GM21515 (cell line): ENCODE measurements at regions not wholly inside any gene's neighbourhood (a gene's known extent, or its start where the extent isn't known, plus 50 kb on each side); places are given as distances from the start of the nearest gene placed in this dataset.
"Not testable (repeated sequence)": the region's sequence is repeated elsewhere in the genome, so short reads cannot be mapped to it uniquely, and the experiment has no call there.

ENCODE experiments used
- ATAC-seq: cut with Tn5 transposase; IDR thresholded peaks from one replicate; pipeline ENCODE4 v1.9.1; 2021; ENCODE audit not compliant: unreplicated experiment

DNA sequence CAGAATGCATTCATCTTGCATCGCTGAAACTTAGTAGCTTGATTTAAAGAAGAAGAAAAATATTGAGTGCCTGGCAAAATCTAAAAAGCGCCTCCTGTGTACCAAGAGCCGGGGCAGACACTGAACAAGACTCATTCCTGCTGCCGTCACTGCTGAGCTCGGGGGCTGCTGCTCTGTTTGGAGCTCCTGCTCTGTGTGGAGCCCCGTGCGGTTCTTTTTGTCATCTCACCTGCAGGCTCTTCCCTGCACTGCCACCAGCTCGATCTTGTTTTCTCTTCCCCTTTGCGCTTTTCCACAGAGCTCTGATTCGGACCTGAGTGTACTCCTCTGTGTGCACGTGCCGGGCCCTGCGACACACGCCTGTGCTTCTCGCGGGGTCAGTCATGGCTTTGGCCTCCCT lies 462.1 kb upstream of the DPP6 start:
- no peak for ATAC-seq

DNA sequence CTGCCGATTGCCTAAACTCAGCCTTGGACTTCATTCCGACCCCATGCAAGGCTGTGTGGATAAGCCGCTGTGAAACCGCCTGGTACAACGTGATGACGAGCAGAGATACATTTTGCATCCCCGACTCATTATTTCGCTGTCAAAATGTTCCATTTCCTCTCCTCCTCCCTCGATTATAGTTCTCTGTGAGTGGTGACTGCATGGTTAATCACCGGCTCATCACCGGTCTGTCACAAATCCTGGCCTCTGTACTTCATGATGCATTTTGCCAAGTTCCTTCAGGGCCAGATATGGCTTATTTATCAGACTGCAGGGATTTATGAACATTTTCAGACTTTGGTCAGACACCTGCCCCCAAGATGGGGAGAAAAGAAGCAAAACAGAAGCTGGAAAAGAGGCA lies 461.6 kb upstream of the DPP6 start:
- ATAC-seq, result no peak

DNA sequence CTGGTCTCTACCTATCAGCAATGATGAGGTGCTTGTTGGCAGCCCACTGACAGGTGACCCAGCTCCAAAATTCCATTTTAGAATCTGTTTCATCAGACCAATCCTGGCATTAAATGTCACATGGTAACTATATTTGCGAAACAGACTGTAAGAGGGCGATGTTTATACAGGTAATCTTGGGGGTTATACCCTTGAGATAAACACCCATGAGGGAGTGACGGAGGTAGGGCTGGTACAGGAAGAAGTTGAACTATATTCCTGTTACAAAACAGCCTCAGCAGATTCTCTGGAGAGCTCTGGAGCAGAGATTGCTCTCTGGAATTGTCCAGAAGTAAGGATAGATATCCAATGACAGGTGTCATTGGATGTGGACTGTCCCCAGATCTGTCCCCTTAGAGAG lies 444.8 kb upstream of the DPP6 start:
- no peak for ATAC-seq

DNA sequence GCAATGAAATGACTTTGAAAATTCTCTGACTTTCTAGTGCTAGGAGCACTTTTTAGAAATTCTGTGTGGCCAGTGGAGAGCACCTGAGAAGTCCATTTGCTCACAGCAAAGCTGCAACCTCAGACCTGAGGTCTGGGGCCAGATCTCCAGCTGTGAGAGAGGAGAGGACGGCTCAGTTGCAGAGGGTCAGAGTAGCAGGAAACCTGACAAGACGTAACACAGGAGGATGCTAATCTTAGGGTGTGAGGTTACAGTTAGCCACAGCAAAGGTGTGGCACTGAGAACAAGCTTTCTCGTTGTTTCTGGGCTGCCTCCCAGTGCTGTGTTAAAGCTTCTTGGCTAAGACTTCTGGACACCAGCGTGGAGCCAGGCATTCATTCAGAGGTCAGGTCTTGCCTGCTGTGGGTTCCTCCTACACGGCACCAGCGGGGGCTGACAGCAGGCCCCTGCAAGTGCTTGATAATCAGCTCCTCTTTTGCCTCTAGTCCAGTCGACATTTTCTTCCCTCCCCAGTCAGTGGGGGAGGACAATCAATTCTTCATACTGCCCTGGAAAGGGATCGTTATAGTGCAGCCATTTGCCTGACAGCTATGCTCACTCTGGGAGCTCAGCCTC lies 435.4 kb upstream of the DPP6 start:
- ATAC-seq, result no peak

DNA sequence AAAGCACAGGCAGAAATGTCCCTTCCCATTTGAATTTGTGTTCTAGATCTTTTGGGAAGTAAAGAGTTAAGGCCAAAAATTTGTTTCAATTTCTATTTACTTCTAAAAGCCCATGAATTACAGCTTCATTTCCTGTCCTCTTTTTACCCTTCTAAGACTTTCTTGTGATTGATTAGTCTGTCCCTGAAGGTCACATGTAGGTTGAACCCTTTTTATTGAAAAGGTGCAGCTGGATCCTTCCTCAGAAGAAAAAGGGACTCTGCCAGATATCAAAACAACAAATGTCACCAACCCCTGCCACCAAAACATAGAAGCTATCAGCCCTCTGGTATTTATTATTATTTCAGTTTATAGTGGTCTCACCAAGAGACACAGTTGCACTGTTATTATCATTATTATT lies 424.9 kb upstream of the DPP6 start:
- no peak for ATAC-seq

DNA sequence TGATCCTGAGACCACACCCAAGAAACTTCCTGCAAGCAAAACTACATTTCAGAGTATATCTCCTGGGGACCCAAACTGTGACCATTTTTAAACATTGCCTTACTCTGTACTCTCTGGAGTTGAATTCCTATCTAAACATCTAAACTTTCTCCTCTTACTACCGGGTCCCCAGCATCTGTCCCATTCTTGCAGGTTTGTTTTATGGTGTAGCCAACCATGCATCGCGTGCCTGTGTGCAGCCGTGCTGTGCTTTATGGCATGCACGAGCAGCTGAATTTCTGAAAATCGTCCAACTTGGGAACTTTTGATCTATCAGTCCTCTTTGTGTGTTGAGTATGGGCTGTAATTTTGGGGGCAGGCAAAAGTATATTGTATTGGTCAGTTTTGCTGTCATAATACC lies 423.8 kb upstream of the DPP6 start:
- ATAC-seq, result no peak

DNA sequence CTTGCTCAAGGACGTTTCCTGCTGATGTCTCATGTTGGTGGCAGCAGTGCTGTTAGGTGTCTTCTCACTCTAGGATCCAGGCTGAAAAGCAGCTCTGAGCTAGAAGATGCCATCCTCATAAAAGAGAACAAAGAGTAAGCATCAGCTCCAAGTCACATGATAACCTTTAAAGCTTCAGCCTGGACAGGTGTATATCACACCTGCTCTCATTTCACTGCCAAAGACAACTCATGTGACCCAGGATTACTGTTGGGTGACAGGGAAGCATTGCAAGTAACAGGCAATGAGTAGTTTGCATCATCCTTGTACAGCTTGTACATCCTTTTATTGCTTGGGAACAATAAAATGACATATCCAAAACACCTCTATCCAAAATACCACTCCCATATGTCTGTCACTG lies 423.4 kb upstream of the DPP6 start:
- ATAC-seq, result no peak

DNA sequence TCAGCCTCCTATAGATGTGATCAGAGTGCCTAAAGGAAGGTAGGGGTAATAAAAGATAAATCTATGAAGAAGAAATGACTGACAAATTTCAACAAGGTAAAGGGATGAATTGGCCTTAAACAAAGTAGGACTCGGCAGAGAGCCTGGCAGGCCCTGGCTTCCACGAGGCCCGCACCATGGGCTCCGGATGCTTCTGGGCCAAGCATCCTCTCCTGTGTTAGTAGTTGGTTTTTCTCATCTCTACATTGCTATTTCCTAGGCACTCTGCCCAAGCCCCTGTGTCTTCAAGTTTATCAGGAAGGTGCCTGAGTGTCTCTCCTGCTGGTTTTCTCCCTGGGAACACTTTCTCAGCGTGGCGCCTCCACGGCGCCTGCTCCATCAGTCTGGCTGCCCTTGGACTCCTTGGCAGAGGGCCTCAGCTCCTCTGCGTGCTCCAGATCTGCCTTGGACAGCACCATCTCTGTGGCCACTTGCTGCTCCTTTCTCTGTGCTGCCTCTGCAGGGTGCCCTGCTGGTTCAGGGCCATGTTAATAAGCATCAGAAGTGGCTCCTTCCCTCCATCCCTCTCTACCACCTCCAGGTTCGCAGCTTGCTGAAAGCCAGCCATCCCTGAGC lies 413.3 kb upstream of the DPP6 start:
- ATAC-seq, result no peak

DNA sequence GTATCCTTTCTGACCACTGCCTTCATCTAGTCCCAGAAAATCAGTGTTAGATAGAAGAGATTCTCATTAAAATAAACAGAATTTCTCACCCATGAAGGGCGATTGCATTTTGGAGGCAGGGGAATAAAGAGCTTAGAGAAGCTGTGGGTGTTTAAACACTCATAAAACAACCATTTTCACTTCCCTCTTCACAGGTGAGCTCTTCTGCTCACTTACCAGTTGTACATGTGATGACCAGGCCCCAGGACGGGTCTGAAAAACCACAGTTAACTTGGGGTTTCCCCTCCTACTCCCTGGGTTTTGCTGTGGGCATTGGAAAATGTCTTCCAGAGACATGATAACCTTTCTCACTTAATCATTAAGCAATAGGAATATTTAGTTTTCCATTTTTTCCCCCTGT lies 411.6 kb upstream of the DPP6 start:
- no peak for ATAC-seq

DNA sequence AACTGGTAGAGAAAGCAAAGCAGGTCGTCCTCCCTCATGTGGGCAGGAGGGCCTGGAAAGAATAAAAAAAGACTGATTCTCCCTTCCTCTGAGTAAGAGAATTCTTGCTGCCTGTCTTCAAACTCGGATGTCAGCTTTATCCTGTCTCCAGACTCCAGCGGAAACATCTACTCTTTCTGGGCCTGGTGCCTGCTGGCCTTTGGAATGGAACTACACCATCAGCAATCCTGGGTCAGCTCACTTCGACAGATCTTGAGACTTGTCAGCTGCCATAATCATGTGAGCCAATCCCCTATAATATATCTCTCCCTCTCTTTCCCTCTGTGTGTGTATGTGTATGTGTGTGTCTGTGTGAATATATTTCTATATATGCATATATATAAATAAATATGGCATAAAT lies 411.0 kb upstream of the DPP6 start:
- no peak for ATAC-seq

DNA sequence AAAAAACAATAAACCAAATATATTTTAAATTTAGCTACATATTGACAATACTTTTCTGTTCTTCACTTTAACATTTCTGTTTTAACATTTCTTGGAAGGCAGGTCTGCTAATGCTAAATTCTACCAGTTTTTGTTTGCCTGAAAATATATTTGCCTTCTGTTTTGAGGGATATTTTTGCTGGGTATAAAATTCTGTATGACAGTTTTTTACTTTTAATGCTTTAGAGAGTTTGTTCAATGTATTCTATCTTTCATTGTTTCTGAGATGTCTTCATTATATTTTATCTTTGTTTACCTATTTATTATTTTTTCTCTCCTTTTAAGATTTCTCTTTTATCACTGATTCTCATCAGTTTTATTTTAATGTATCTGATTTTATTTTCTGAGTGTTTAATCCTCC lies 409.2 kb upstream of the DPP6 start:
- no peak for ATAC-seq

DNA sequence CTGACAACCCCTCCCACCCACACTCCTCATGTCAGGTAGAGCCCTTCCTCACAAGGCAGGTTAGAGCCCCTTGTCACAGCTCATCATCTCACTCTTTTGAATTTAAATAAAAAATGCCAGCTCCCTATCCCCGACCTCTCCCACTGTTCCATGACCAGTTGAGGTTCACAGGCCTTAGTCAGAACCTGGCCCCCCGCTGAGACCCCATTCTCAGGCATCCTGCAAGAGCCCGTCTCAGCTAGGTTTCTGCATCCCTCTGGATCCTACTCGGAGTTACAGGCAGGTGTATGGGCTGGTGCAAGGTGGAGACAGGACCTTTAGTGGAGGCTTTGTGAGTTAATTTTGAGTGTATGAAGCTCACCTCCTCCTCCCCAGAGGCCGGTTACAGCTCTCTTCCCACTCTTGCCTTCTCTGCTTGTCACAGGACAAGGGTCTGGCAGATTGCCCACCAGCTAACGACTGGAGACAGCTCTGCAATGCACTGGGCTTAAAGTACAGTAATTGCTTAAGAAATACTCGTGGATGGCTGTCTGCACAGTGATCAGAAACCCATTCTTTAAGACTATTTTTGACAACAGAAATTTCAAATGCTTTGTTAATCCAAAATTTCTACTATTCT lies 394.9 kb upstream of the DPP6 start:
- no peak for ATAC-seq

DNA sequence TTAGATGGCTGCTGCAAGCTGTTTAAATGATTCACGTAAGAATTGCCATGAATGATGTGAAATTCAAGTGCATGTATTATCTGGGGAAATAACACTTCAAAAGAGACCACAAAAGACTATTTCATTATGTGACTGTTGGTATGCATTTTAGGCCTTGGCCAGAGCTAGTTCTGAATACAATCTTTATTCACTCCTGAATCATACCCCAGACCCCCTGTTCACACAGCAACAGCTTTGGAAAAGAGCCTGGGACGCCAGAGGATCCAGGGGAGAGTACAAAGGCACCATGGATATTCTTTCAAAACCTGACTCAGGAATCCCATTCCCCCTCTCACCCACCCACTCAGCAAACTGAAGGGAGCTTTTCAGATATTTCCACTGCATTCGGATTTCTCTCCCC lies 377.1 kb upstream of the DPP6 start:
- no peak for ATAC-seq

DNA sequence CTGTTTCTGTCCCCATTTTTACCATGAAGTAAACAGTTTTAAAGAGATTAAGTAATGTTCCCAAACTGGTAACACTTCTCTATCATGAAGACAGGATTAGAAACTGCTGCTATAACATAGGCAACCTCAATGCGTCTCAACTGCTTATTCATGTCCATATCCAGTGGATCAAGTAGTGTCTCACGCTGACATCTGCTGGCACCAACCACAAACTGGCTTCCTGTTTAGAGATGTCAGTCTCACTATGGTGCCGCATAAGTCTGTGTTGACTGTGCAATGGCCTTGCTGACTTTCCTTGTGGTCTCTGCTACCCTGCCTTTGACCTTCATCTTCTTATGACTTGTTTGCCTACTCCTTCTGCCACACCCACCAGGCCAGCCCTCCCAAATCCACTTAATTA lies 369.6 kb upstream of the DPP6 start:
- ATAC-seq, result no peak

DNA sequence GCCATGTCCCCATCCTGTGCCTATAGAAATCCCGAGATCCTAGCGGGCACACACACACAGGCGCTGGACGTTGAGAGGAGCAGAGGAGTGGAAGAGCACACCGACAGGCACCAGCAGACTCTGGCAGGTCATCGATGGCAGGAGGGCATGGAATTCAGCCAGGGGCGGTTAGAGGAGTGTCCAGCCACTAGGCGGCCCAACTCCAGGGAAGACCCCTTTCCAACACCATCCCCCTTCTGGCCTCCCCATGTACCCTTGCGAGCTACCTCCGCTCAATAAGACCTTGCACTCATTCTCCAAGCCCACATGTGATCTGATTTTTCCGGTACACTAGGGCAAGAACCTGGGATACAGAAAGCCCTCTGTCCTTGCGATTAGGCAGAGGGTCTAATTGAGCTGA lies 356.0 kb upstream of the DPP6 start:
- ATAC-seq, result no peak

DNA sequence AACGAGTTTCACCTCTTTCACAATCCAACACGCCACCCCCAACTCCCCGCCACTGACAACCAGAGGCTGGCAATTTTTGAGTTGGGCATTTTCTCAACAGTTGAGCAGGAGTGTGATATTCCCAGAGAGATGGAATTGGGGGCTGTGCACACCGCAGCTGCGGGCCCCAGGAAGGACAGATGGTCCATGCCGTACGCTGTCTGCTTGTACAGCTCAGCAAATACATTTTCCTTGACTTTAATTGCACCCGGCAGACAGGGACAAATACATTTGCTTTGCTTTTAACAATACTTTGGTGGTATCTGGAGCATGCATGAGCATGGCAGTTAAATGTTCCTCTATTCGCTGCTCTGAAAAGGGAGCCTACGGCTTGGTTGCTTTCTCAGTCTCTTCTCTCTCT lies 354.2 kb upstream of the DPP6 start:
- ATAC-seq, result no peak

DNA sequence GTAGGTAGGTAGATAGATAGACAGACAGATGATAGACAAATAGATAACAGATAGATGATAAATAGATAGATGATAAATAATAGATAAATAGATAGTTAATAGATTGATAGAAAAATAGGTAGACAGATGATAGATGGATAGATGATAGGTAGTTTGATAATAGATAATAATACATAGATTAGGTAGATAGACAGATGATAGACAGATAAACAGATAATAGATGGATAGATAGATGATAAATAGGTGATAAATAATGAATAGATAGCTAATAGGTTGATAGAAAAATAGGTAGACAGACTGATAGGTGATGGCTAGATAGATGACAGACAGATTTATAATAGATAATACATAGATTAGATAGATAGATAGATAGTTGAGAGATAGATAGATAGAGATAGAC lies 350.5 kb upstream of the DPP6 start:
- ATAC-seq, result no peak

DNA sequence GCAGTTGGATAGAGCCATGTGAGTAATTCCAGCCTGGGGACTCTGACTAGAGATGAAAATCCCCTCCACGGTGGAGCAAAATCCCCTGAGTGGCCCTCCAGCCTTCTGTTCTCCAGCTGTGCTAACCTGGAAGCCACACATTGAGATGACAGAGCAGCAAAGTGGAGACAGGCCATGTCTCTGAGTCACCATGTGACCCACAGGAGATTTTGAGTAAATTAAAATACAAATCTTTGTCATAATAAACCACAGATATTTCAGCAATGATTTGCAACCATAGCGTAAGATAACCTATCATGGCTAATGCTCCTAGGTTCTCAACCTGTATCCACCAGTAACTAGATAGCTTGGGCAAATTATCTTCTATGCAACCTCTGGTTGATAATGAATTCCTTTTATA lies 328.3 kb upstream of the DPP6 start:
- ATAC-seq, result not testable (repeated sequence)

DNA sequence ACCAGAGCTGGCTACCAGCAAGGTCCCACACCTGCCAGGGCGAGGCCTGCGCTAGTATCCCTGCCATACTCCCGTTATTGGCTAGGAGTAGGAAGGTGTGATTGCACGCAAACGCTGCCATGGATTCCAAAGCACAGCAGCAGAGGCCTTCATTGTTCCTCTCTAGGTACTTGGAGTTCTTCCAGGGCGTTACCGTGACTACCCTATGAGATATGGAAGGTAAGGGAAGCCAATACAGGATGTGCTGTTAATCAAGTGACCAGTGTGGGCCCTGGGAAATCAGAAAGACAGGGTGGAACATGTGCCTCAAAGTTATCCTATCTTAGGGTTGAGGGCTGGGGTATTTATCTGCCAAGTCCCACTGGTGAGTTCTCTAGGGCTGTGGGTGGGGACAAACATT lies 320.7 kb upstream of the DPP6 start:
- ATAC-seq, result not testable (repeated sequence)

DNA sequence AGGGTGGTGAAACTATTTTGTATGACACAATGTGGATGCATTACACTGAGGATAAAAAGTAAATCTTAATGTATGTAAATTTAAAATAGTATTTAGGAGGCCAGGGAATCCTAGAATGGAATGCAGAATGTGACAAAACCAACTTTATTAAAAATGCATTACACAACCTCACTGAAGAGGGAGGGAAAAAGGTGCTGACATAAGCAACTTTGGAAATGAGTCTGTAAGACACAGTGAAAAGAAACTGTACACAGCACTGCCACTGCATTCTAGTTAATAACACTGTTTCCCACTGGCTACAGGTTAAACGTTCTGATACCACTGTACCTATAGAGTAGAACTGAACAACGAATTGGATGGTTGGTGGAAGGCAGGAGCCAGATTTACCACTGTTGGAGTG lies 308.8 kb upstream of the DPP6 start:
- ATAC-seq, result not testable (repeated sequence)

DNA sequence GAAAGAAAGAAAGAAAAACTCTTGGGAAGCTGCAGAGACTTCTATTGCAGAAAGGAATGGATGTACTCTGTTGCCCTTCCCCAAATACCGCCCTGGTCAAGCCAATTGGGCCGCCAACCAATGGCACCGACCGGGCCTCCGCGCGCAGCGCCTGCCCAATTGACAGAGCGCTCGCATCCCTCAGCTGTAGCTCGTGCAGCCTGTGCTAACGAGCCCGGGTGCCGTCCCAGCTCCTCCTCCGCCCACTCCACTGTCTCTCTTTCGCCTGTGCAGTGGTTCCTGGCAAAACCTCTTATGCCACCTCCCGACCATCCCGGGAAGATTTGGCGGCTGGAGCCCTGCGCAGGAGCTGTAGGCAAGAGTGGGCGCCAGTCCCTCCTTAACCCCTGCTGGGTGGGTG lies 304.2 kb upstream of the DPP6 start:
- not testable (repeated sequence) for ATAC-seq

DNA sequence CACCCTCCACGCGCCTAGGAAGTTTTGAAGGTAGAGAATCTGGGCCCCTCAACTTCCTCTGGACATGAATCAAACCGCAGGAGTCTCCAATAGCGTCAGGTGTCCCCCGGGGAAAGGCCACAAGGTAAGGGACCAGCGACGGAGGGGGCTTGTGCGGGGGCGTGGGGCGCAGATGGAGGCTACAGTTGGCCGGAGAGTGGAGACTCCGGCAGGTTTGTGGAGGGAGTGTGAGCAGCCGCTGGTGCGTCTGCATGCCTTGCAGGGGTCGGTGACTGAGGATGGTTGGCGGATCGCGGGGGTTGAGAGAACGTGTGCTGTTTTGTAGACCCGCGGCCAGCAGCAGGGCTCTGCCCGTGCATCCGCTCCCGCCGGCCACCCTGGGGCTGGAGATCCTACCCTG lies 303.3 kb upstream of the DPP6 start:
- ATAC-seq, result not testable (repeated sequence)

DNA sequence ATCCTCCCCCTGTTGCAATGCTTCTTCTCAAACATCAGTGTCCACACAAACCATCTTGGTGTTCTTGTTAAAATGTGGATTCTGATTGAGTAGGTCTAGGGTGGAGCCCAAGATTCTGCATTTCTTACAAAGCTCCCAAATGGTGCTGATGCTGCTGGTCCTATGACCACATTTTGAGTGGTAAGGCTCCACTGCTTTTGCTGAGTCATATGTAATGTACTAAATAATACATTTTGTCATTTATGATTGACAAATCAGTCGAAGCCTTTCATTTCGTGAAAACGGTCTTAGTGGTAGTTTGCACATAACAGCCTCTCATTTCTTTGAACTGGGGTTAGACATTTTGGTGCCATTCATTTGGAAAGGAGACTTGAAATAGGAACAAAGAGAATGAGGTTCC lies 286.3 kb upstream of the DPP6 start:
- not testable (repeated sequence) for ATAC-seq
